ENCODE measurements at regions not wholly inside any gene's neighbourhood (a gene's known extent, or its start where the extent isn't known, plus 50 kb on each side); places are given as distances from the start of the nearest gene placed in this dataset.

GRCh38 chr11:104826772-104827171 is 71.5 kb downstream of the CASP12 start:
- WGBS (ENCODE audit: insufficient coverage, low coverage, missing lambda C conversion rate): 0% methylated on average over 1 of the region's 1 CpG
- FAIRE-seq (no peak), DNase-seq (ENCODE audit: extremely low read depth in 1 of 4, low spot score in 3 of 4) (no peak), ATAC-seq (no peak)
- Histone ChIP-seq H3K36me3 (ENCODE audit: control insufficient read depth, insufficient read depth, low read length) (no peaks in the 10 kb centered on the region), H3K27ac (ENCODE audit: extremely low read depth, low read depth, low read length) (no peak overlapping the region), H3K27me3 (ENCODE audit: control insufficient read depth in 2 of 2, insufficient read depth in 2 of 2, low read length in 2 of 2) (no peaks in the 10 kb centered on the region), H3K4me3 (no peak overlapping the region), H3K4me2 (ENCODE audit: insufficient read depth, low read length) (no peak overlapping the region), H3K4me1 (replicated peaks in 1 of 2; ENCODE audit: control insufficient read depth in 2 of 2, insufficient read depth in 2 of 2, low read length in 2 of 2) (no peaks in the 10 kb centered on the region), H3K9me3 (replicated peaks; ENCODE audit: control insufficient read depth, insufficient read depth, low read depth, low read length) (no peaks in the 10 kb centered on the region), H4K20me1 (replicated peaks; ENCODE audit: control insufficient read depth, insufficient read depth, low read length) (no peaks in the 10 kb centered on the region), H2AFZ (ENCODE audit: low read depth, low read length) (no peak overlapping the region), H3K9me1 (ENCODE audit: control insufficient read depth, insufficient read depth, low read length) (no peaks in the 10 kb centered on the region), H3K79me2 (ENCODE audit: control insufficient read depth, insufficient read depth, low read length) (no peaks in the 10 kb centered on the region), H3K9ac (ENCODE audit: insufficient read depth in 1 of 2, low read depth in 2 of 2, low read length in 2 of 2) (no peak overlapping the region)
- no TSS peak for BruUV-seq (replicated peaks)
- intact Hi-C loops (cut with micrococcal nuclease): no loop called here
- no peak for TF ChIP-seq ARID3A (IDR thresholded peaks at IDR 0.05; ENCODE audit: borderline replicate concordance, low read depth, low read length)
- TF ChIP-seq, protein P1, sequence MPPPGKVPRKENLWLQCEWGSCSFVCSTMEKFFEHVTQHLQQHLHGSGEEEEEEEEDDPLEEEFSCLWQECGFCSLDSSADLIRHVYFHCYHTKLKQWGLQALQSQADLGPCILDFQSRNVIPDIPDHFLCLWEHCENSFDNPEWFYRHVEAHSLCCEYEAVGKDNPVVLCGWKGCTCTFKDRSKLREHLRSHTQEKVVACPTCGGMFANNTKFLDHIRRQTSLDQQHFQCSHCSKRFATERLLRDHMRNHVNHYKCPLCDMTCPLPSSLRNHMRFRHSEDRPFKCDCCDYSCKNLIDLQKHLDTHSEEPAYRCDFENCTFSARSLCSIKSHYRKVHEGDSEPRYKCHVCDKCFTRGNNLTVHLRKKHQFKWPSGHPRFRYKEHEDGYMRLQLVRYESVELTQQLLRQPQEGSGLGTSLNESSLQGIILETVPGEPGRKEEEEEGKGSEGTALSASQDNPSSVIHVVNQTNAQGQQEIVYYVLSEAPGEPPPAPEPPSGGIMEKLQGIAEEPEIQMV (tag; conservative IDR thresholded peaks at IDR 0.05; ENCODE audit: low read depth): no peak
- TF ChIP-seq ILK (tag; IDR thresholded peaks at IDR 0.05; ENCODE audit: borderline replicate concordance, low read depth): no peak
- TF ChIP-seq XRCC4 (IDR thresholded peaks at IDR 0.05; ENCODE audit: extremely low read depth, insufficient read depth, insufficient read length): no peak
- TF ChIP-seq, protein P2, sequence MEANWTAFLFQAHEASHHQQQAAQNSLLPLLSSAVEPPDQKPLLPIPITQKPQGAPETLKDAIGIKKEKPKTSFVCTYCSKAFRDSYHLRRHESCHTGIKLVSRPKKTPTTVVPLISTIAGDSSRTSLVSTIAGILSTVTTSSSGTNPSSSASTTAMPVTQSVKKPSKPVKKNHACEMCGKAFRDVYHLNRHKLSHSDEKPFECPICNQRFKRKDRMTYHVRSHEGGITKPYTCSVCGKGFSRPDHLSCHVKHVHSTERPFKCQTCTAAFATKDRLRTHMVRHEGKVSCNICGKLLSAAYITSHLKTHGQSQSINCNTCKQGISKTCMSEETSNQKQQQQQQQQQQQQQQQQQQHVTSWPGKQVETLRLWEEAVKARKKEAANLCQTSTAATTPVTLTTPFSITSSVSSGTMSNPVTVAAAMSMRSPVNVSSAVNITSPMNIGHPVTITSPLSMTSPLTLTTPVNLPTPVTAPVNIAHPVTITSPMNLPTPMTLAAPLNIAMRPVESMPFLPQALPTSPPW (CRISPR knock-in tag; IDR thresholded peaks at IDR 0.05): no peak
- TF ChIP-seq, protein P3, sequence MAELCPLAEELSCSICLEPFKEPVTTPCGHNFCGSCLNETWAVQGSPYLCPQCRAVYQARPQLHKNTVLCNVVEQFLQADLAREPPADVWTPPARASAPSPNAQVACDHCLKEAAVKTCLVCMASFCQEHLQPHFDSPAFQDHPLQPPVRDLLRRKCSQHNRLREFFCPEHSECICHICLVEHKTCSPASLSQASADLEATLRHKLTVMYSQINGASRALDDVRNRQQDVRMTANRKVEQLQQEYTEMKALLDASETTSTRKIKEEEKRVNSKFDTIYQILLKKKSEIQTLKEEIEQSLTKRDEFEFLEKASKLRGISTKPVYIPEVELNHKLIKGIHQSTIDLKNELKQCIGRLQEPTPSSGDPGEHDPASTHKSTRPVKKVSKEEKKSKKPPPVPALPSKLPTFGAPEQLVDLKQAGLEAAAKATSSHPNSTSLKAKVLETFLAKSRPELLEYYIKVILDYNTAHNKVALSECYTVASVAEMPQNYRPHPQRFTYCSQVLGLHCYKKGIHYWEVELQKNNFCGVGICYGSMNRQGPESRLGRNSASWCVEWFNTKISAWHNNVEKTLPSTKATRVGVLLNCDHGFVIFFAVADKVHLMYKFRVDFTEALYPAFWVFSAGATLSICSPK (IDR thresholded peaks at IDR 0.05; ENCODE audit: borderline replicate concordance): no peak
- no peak for TF ChIP-seq ZNF280A (IDR thresholded peaks at IDR 0.05; ENCODE audit: low read depth, partially characterized antibody)
- in situ Hi-C loops (cut with MboI): no loop called here
- POLR2A ChIA-PET: no interaction called here
- CTCF ChIA-PET (ENCODE audit: low intra/inter-chr PET ratio): no interaction called here

All from K562 (cell line).